ENCODE measurements at regions not wholly inside any gene's neighbourhood (a gene's known extent, or its start where the extent isn't known, plus 50 kb on each side); places are given as distances from the start of the nearest gene placed in this dataset.

DNA sequence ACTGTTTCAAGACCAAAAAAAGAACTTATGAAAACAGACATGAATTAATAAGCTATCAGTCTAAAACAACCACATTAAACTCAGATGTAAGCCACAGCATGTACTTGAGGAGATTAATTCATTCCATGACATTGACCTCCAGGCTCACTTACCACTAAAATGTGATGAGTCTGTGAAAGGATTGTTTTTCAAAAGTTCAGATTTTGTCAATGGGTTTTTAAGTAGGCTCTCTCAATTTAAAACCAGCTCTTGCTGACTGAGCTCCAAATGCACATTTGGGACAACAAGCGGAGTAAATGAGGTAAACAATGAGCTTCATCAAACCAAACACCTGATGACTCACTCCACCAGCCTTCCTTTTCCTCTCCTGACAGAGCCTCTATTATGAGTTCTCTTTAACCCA lies 197.0 kb downstream of the SIM1 start:
- DNase-seq (ENCODE audit: low spot score), result no peak

DNA sequence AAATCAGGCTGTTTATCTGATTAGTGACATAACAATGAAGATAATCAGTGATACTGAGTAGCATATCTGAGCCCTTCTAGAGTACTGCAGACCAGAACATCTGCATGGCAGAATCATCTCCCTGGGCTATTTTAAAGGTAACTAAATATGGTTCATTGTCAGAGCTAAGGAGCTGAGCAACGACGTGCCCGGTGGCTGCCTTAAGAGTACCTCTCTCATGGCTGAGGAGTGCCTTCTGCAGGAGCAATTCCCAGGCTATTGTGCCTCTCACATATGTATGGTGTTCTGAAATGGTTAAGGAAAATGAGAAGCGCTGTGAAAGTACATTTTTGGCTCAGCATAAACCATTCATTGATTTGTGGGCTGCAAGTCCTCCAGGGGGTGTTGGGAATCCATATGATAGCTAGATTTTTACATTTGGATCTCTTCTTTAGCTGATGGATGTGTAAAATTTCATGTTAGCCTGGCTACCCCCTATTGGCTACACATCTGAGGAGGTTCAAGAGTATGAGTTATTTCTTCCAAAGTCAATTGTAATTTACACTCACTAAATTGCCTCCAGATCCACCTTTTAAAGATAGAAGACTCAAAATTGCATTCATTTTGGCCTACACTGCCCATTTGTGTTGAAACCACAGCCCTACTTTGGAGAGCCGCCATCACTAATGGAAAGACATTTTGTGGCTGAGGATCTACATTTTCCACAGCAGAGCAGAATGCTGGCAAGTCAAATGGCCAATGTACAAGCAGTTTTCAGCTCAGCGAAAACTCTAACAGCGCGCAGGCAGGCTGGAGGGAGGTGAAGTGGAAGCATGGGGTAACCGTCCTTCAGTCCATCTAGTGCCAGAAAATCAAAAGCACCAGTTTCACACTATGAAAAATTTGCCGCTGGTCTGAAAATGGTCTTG lies 198.0 kb downstream of the SIM1 start:
- DNase-seq (ENCODE audit: low spot score), result no peak

DNA sequence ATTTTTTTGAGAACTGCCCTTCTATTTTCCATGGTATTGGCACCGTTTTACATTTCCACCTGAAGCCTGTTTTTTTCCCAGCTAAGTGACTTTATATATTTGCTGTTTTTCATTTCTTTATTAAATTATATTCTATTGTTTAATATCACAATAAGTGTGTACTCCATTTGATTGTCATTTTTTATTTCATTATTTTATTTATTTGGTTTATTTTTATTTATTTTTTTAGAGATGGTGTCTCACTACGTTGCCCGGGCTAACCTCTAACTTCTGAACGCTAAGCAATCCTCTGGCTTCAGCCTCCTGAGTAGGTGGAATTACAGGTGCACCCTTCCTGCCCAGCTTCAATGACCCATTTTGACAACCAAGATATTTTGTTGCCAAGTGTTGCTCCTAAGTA lies 202.6 kb downstream of the SIM1 start:
- no peak for DNase-seq (ENCODE audit: low spot score)

DNA sequence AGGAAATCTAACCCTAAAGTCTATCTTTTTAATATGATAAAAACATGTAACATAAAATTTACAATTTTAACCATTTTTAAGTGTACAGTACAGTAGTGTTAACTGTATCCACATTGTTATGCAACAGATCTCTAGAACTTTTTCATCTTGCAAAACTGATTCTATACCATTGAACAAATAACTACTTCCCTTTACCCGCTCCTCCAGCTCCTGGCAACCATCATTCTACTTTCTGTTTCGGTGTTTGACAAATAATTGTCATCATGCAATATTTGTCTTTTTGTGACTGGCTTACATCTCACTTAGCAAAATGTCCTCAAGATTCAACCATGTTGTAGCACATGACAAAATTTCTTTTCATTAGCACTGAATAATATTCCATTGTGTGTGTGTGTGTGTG lies 203.2 kb downstream of the SIM1 start:
- DNase-seq (ENCODE audit: low spot score), result no peak

DNA sequence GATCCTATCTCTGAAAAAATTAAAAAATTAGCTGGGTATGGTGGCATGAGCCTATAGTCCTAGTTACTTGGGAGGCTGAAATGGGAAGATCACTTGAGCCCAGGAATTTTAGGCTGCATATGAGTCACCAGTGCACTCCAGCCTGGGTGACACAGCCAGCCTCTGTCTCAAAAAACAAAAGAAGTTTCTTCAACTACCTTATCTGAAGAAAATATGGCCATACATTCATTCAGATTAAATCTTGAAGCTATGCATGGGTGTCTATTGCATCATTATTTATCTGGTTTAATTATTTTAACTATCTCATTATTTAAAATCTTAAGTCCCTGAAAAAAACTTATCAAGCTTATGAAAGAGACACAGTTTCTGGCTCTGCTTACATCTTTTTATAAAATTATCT lies 204.1 kb downstream of the SIM1 start:
- no peak for DNase-seq (ENCODE audit: low spot score)

DNA sequence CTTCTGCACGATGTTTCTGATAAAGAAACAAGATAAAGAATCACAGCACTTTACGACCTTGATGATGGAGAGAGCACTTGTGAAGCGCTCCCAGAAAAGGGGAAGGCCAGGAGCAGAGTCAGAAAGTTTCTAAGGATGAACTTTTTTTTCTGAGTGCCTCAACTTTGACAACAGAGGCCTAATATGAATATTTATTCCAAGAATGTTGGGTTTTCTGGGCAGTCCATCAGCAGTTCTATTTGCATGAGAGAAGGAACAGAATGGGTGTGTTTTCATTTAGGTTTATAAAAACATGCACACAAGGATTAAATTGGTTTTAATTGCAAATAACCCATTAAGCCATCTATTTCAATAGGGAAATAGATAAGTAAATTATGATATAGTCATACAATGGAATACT lies 204.9 kb downstream of the SIM1 start:
- DNase-seq (ENCODE audit: low spot score), result no peak

DNA sequence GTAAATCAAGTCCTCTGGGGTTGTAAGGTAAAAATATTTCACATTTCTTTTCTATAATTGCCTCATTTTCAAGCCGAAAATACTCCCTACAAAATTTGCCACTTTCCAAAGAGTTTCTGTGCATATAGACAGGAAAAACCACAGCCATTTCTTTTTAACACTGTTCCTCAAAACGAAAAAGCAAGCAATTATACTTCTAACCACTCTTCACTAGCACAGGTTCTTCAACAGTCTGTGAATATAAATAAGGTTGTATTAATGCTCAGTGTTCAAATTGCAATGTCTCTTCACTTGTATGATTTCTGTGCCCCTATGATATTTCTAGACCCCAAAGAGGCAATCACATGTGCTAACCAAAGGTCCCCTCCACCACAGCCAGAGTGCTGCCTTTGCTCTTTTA lies 206.0 kb downstream of the SIM1 start:
- DNase-seq (ENCODE audit: low spot score), result no peak

DNA sequence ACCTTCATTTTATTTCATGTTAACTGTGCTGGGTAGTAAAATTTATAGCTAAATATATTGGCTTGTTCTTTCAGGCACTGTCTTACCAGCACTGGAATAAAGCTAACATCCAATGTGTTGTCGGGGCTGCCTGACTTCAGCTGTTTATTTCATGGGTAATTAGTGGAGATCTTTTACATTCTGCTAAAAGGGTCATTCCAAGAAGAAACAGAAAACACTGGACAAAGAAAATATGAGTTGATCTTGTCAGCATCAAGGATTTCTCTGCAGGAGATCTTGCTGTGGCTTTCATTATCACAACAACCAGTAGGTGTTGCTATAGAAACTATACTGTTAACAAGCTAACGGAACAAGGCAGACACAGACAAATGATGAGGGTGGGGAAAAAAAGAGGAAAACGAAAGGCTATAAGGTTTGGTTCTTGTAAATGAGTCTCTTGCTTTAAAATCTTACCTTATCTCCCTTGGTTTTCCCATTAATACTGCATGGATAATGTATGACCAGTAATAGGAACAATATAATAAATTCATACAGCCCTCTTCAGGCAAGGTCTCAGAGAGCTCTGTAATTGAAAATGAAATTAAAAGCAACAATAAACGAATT lies 206.8 kb downstream of the SIM1 start:
- DNase-seq (ENCODE audit: low spot score), result peak; percentile 14

DNA sequence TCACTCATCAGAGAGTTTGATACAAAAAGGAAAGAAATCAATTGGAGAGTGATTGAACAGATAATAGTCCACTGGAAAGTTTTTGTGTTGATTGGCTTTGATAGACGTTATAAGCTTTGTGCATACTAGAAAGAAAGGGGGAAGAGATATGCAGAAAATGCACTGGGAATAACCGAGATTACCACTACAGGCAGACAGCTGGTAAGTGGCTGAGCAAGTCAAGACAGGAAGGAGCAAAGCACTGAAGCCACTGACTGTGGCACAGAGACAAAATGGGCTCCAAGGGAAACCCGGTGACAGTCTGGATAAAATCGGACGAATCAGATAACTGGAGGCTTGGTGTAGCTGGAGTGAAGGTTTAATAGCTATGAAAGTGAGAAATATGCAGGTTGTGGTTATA lies 209.0 kb downstream of the SIM1 start:
- DNase-seq (ENCODE audit: low spot score), result no peak

DNA sequence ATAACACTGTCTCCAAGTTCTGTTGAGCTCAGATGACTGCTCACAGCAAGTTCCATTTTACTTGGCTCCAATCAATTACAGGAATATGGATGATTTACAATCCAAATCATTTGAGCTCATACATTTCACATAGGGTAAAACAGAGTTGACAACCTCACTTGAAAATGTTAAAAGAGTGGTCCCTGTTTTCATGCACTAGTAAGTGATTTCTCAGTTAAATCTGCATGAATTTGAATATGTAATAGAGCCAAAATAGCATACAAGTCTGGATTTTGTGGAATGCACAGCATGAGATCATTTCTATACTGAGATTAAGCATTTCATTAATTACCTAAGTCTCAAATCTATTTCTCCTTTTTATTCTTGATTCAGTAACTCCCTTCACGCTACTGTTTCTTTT lies 217.6 kb downstream of the SIM1 start:
- no peak for DNase-seq (ENCODE audit: low spot score)

DNA sequence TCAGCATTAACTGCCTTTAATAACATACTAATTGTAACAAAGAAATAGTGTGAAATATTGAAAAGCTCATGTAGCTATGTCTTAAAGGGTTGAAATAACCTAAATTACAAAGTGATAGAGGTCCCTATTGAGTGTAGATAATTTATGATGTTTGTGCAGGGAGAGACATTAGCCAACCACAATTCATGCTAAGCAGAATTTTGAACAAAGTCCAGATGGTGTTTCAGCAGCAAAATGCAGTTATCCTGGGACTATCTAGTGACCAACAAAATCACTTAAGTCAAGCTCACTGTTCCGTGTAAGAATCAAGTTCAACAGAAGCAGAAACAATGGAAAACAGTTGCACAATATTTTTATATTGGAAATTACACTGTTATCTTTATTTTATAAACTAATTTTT lies 218.5 kb downstream of the SIM1 start:
- DNase-seq (ENCODE audit: low spot score), result no peak

DNA sequence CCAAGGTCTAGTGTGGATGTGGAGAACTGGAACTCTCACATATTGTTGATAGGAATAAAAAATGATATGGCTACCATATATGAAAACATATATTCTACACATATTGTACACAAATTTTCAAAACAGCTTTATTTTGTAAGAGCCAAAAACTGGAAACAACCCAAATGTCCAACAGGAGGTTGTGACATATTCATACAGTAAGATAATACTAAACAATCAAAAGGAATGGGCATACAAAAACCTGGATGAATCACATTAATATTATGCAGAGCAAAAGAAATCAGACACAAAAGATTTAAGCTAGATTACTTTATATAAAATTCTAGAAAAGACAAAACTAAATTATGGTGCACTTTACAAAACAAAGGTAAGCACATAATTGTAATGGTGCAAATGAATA lies 223.9 kb downstream of the SIM1 start:
- DNase-seq (ENCODE audit: low spot score), result no peak

DNA sequence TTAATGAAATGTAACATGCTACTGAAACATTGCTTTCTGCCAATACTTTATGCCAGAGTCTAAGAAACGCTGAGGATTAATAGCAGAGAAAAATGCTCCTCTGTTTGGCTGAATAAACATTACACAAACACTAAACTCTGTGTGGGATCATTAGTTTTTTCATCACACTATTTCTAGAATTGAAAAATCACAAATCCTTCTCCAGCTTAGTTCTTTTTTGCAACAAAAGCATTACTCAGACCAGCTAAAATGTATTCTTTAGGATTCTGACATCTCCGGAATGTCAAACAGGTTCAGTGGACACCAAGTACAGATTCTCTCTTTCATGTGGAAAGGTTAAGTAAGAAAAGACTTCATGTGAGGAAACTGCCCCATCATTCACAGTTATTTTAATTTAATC lies 226.9 kb downstream of the SIM1 start:
- DNase-seq (ENCODE audit: low spot score), result no peak

DNA sequence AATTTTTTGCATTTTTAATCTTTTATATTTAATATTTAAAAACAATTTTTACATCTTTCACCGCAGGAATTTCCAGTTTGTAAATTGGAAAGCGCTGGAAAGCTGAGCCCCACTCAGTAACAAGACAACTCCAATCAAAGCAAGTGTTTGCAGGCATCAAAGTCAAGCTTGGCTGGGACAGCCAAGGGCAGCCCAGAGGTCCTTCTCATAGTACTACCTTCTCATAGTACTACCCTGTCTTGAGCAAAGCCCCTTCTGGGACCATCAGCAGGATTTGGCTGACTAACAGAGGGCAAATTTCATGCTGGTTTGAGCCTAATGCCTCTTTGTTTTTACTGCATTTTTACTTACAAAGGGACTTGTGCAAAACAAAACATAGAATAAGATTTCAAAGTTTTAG lies 228.3 kb downstream of the SIM1 start:
- no peak for DNase-seq (ENCODE audit: low spot score)

DNA sequence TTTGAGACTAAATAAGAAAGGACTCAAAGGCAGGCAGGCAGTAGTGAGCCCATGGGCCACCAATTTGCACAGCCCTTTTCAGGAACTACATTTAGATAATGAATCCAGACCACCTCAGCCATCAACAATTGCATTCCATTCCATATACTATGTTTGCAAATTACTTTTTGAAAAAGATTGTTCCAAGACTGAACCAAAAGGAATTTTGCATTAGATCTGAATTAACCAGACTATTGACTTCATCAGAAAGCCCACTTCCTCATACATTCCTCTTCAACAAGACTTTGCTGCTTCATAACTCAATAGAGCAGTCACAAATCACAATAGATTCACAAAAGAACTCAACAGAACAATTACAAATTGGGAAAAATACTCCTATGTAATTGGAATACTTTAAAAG lies 229.1 kb downstream of the SIM1 start:
- no peak for DNase-seq (ENCODE audit: low spot score)

DNA sequence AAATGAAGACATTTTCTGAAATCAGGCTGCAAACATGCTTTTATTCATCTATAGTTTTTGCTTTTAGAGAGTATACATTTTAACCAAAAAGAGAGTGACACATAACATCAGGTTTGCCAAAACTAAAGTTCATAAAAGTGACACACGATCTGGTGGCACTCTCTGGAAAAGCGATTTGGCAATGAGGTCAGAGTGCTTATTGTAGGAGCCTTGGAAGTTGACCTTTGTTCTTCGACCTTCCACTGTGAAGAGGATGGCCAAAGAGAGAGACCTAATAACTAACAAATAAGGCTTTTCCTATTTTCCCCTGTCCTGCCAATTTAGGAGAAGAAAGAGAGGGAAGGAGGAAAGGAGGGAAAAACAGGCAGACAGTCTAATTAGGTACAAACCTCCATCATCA lies 230.1 kb downstream of the SIM1 start:
- DNase-seq (ENCODE audit: low spot score), result no peak

DNA sequence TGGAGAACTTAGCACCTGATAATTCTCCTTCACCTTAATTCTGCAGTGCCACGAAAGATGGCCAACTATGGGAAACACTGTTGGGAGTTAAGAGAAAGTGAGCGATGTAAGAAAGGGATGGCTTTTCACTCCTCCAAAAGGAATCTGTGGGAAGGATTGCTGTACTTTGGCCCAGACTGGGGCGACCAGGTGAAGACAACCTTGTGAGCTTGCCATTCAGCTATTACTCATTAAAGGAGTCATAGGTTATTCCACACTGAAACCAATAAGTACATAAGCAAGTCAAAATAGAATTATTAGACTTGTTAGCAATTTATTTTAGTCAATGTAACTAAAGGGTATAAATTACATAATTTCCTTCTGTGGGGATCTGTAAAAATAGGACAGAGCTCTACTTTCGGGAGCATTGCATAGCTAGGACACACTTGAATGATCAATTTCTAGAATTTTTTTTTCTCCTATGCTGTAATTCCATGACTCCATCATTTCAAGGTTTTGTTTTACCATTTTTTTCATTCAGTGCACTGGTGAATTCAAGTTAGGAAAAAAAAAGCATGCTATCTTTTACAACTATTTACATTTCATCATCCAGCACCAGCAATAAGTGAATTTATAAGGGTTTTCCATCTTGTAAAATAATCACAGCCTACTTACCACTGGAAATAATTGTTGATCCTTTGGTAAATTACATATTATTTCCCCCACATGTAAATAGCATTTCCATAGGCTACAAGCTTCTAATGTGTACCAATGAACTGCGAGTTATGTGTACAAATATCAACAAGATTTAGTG lies 231.7 kb downstream of the SIM1 start:
- DNase-seq (ENCODE audit: low spot score), result no peak

DNA sequence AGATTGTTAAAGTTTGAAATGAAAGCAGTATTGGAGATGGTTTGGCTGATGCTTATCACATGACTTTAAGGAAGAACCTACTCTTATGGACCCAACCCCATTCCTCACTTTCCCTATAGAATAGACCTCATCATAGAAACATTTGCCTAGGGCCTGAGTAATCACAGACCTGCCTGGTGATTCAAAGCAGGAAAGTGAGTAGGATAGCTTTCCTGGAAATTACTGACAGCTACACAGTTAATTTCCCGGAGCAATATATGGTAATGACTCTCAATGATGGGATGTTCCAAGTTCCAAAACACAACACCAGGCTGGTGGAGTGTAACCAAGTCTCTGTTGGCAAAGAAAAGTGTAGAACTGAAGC lies 233.8 kb downstream of the SIM1 start:
- no peak for DNase-seq (ENCODE audit: low spot score)

DNA sequence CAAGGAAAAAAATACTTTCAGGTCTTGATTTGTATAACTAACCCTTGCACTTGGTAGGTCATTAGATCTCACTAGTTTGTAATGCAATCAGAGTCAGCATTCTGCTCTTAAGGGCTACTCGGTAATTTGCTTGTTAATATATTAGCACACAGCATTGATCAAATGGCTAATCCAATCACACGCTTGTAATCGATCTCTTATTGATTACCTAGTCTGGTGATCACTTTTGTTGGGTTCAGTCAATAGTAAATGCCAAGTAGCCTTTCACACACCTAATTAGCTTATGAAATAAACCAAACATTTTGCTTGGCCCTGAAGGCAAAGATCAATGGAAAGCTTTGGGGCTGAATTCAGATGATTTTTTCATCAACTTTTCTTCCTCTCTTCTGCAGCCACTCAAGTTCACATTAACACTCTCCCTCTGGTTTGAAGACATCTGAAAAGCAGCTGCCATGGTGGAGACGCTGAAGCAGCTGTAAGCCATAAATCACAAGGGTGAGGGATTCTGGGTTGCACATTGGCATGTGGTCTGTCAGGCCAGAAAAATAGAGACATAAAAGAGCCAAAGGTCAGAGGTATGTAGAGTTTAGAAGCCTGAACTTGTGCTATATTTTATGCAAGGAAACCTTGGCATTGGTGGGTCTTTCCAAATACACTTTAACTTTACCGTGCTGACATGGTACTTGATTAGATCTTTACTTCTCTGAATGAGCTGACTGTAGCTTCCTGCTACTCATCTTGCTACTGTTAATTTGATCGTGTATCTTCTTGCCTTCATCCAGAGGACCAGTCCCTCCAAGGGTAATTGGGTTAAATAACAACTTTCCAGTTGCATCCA lies 234.4 kb downstream of the SIM1 start:
- no peak for DNase-seq (ENCODE audit: low spot score)

DNA sequence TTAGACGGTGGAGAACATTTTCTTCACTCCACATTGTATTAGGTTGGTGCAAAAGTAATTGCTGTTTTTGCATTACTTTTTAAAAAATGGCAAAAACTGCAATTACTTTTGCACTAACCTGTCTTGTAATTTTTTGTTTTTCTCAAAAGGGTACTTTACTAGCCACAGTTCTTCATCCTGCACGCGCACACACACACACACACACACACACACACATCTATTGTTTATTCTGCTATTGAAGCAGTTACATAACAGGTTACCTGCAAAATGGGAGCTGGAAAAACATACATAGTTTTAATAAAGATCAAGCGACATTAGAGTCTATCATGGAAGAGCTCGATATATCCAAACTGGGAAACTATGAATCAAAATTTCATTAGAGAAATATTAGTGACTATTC lies 235.2 kb downstream of the SIM1 start:
- DNase-seq (ENCODE audit: low spot score), result no peak

DNA sequence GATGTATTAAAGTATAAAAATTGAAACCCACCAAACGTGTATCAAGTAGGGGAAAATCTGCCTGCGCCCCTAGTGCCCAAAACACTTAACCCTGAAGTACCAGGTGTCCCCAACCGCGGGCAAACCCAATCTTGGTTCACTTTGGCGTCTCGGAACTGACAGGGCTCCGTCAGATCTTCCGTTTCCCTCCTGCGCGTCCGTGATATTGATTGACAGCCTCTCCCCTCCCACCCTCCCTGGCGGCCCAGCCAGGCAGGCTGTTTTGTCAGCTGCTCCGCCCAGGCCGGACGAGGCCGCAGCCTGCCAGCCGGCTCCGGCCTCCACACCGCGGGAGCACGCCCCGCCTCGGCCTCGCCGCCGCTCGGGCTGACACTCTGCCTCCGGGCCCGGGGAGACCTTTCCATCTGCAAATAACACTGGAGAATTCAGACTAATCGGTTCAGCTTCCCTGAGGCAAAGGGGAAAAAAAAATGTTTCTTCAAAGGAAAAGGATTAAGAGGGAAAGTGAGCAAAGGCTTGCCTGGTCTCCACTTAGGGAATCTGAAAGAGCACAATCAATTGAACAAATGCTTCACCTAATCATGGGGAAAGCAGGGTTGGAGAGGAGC lies 234.9 kb upstream of the MCHR2 start:
- peak; percentile 73 for DNase-seq (ENCODE audit: low spot score)

DNA sequence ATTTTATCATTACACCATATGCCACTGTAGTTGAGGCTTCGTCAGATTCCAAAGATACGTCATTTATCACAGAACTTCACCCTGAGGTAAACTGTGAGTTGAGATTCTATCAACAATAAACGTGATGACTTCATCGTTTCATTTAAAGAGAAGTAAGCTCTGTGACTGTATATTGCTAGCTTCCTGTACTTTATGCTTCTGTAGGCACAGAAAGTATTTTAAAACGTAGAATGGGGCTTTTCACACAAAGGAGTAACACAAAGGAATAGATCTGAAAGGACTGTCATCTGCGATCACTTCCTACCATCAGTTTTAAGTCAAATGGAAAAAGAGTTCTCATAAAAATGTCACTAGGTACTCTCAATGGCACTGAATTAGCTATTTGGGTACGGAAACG lies 234.4 kb upstream of the MCHR2 start:
- no peak for DNase-seq (ENCODE audit: low spot score)

Data from LoVo (cell line).